Trophoblast cell (in vitro differentiated cells and primary cell): ENCODE measurements at regions not wholly inside any gene's neighbourhood (a gene's known extent, or its start where the extent isn't known, plus 50 kb on each side); places are given as distances from the start of the nearest gene placed in this dataset.

Source experiments
- DNase-seq, 2 donors: peaks; one replicate each; pipeline ENCODE4 v3.0.0-alpha.2; 2016
- H2AFZ ChIP-seq: 2 replicates; pipeline ENCODE4 v1.6.1; 2013; ENCODE audit warnings: low read length, moderate library complexity, mild to moderate bottlenecking; ENCODE audit not compliant: insufficient read depth, poor library complexity
- H2AK5ac ChIP-seq: 2 replicates; pipeline ENCODE4 v1.6.1; 2013; ENCODE audit warnings: mild to moderate bottlenecking, low read length
- H2BK120ac ChIP-seq: 2 replicates; pipeline ENCODE4 v1.6.1; 2013; ENCODE audit warnings: low read length, mild to moderate bottlenecking, moderate library complexity; ENCODE audit not compliant: insufficient read depth, poor library complexity
- H2BK12ac ChIP-seq: 2 replicates; pipeline ENCODE4 v1.6.1; 2013; ENCODE audit warnings: mild to moderate bottlenecking, low read length, moderate library complexity
- H2BK5ac ChIP-seq: 2 replicates; pipeline ENCODE4 v1.6.1; 2013; ENCODE audit warnings: low read length, low read depth, moderate library complexity, mild to moderate bottlenecking; ENCODE audit not compliant: poor library complexity
- H3K14ac ChIP-seq: 2 replicates; pipeline ENCODE4 v1.6.1; 2013; ENCODE audit warnings: mild to moderate bottlenecking, low read length
- H3K18ac ChIP-seq: 2 replicates; pipeline ENCODE4 v1.6.1; 2013; ENCODE audit warnings: mild to moderate bottlenecking, low read length
- H3K23ac ChIP-seq: 2 replicates; pipeline ENCODE4 v1.6.1; 2013; ENCODE audit warnings: low read length
- H3K27ac ChIP-seq: 2 replicates; pipeline ENCODE4 v1.5.1; 2013; ENCODE audit warnings: low read depth, mild to moderate bottlenecking, inconsistent platforms, low read length, moderate library complexity
- H3K27me3 ChIP-seq: 2 replicates; pipeline ENCODE4 v1.6.1; 2013; ENCODE audit warnings: inconsistent platforms, mild to moderate bottlenecking, low read length, moderate library complexity; ENCODE audit not compliant: insufficient read depth
- H3K36me3 ChIP-seq, 2 experiments: 1 replicate in 1 of 2; 2 replicates in 1 of 2; pipeline ENCODE4 v1.6.1; 2013; ENCODE audit warnings: low read length in 2 of 2, mild to moderate bottlenecking in 2 of 2, moderate library complexity in 1 of 2; ENCODE audit not compliant: insufficient read depth in 2 of 2, control insufficient read depth in 1 of 2
- H3K4ac ChIP-seq: 2 replicates; pipeline ENCODE4 v1.6.1; 2013; ENCODE audit warnings: low read depth, mild to moderate bottlenecking, low read length, moderate library complexity
- H3K4me1 ChIP-seq, 2 experiments: 1 replicate in 1 of 2; 2 replicates in 1 of 2; pipeline ENCODE4 v1.6.1; 2013; ENCODE audit warnings: low read length in 2 of 2, mild to moderate bottlenecking in 2 of 2, moderate library complexity in 1 of 2; ENCODE audit not compliant: insufficient read depth in 2 of 2, control insufficient read depth in 1 of 2
- H3K4me2 ChIP-seq: 2 replicates; pipeline ENCODE4 v1.6.1; 2013; ENCODE audit warnings: inconsistent platforms, mild to moderate bottlenecking, low read length, moderate library complexity
- H3K4me3 ChIP-seq: 2 replicates; pipeline ENCODE4 v1.5.1; 2013; ENCODE audit warnings: mild to moderate bottlenecking, low read depth, low read length, inconsistent platforms
- H3K79me1 ChIP-seq: one replicate; pipeline ENCODE4 v1.6.1; 2013; ENCODE audit warnings: low read length
- H3K79me2 ChIP-seq: 2 replicates; pipeline ENCODE4 v1.6.1; 2013; ENCODE audit warnings: low read length, mild to moderate bottlenecking; ENCODE audit not compliant: control insufficient read depth, insufficient read depth, poor library complexity
- H3K9ac ChIP-seq: 2 replicates; pipeline ENCODE4 v1.6.1; 2013; ENCODE audit warnings: mild to moderate bottlenecking, low read length
- H3K9me3 ChIP-seq: 2 replicates; pipeline ENCODE4 v1.6.1; 2013; ENCODE audit warnings: low read depth, mild to moderate bottlenecking, control low read depth, inconsistent platforms, low read length; ENCODE audit not compliant: insufficient read depth
- H4K12ac ChIP-seq: 2 replicates; pipeline ENCODE4 v1.6.1; 2013; ENCODE audit warnings: low read depth, mild to moderate bottlenecking, low read length, moderate library complexity
- H4K8ac ChIP-seq: 2 replicates; pipeline ENCODE4 v1.6.1; 2013; ENCODE audit warnings: low read depth, mild to moderate bottlenecking, low read length, moderate library complexity
- H4K91ac ChIP-seq: one replicate; pipeline ENCODE4 v1.6.1; 2013; ENCODE audit warnings: low read depth, mild to moderate bottlenecking, low read length, moderate library complexity
- WGBS: extraction: QIAGEN DNeasy Blood & Tissue Kit; methylation state at CpG from one replicate; pipeline ENCODE4 v1.1.7; 2013; ENCODE audit warnings: missing lambda C conversion rate; ENCODE audit not compliant: insufficient read length, insufficient coverage; ENCODE audit errors: extremely low coverage; 5-methylcytosine and 5-hydroxymethylcytosine counted together

DNA sequence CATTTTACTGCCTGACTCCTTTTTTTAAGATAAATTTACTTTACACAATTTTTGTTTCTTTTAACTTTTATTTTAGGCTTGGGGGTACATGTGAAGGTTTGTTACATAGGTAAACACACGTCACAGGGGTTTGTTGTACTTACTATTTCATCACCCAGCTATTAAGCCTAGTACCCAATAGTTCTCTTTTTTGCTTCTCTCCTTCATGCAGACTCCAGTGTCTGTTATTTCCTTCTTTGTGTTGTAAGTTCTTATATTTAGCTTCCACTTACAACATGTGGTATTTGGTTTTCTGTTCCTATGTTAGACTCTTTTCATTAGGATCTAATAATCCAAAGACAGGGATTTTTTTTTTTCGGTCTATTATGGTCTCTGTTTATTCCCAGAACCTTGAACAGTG, 83.5 kb upstream of the CCN6 start:
- no peaks in the 10 kb centered on the region for H3K36me3 ChIP-seq
- no peaks in the 10 kb centered on the region for H3K27me3 ChIP-seq
- no peak overlapping the region for H2AFZ ChIP-seq
- H4K12ac ChIP-seq, result no peak overlapping the region
- no peak overlapping the region for H3K23ac ChIP-seq
- H3K79me2 ChIP-seq, result no peaks in the 10 kb centered on the region
- no CpG with 5 or more reads among the region's 2 CpGs for WGBS
- no peak overlapping the region for H4K91ac ChIP-seq
- peaks cover 9% of the 10 kb centered on the region for H3K79me1 ChIP-seq
- H2AK5ac ChIP-seq, result no peak overlapping the region
- H2BK12ac ChIP-seq, result no peak overlapping the region
- H4K8ac ChIP-seq, result no peak overlapping the region
- H3K4me1 ChIP-seq, result peaks cover 8 to 9% of the 10 kb centered on the region in 2 experiments
- no peak overlapping the region for H3K4me3 ChIP-seq
- H3K9ac ChIP-seq, result no peak overlapping the region
- no peak overlapping the region for H3K4ac ChIP-seq
- DNase-seq, result no peak
- no peak overlapping the region for H3K4me2 ChIP-seq
- no peak overlapping the region for H2BK5ac ChIP-seq
- H3K27ac ChIP-seq, result no peak overlapping the region
- H3K18ac ChIP-seq, result no peak overlapping the region
- H2BK120ac ChIP-seq, result no peak overlapping the region
- no peaks in the 10 kb centered on the region for H3K9me3 ChIP-seq
- no peak overlapping the region for H3K14ac ChIP-seq

DNA sequence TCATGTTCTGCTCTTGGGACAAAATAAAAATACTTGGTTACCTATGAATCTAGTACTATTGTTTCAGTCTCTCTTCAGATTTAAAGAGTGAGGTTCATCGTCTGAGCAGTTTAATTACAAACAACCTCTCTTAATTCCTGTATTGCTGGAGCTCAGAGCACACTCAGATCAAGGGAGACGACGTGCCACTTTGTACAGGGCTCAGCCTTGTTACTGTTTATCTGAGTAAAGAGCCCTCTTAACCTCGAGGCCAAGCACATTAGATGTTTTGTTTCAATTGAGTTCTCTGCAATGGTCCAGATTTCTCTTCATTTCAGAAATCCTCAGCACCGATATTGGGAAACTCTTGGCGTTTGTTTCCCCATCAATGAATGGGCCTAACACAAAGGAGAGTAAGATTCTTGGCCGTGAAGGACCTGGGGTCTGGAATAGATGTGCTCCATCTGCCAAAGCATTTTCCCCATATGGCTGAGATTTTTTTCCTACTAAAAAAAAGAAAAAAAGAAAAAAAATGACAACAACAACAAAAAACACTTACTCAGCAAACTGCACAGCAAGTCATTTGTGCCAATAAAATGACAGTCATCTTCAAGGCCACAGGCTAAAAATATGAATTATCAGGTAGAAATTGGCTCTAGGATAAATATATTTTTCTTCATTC, 82.6 kb upstream of the CCN6 start:
- DNase-seq, result no peak
- no peak overlapping the region for H2BK5ac ChIP-seq
- H3K9me3 ChIP-seq, result no peaks in the 10 kb centered on the region
- H3K79me2 ChIP-seq, result no peaks in the 10 kb centered on the region
- no peak overlapping the region for H2BK12ac ChIP-seq
- no peak overlapping the region for H4K91ac ChIP-seq
- no peak overlapping the region for H3K23ac ChIP-seq
- H3K14ac ChIP-seq, result no peak overlapping the region
- no CpG with 5 or more reads among the region's 7 CpGs for WGBS
- H3K27me3 ChIP-seq, result no peaks in the 10 kb centered on the region
- H3K4ac ChIP-seq, result no peak overlapping the region
- H2AK5ac ChIP-seq, result no peak overlapping the region
- H3K9ac ChIP-seq, result no peak overlapping the region
- H3K18ac ChIP-seq, result no peak overlapping the region
- no peak overlapping the region for H2AFZ ChIP-seq
- H3K36me3 ChIP-seq, result no peaks in the 10 kb centered on the region
- peaks cover 8 to 9% of the 10 kb centered on the region in 2 experiments for H3K4me1 ChIP-seq
- peaks cover 9% of the 10 kb centered on the region for H3K79me1 ChIP-seq
- H3K4me3 ChIP-seq, result no peak overlapping the region
- H3K27ac ChIP-seq, result no peak overlapping the region
- H2BK120ac ChIP-seq, result no peak overlapping the region
- no peak overlapping the region for H4K12ac ChIP-seq
- no peak overlapping the region for H4K8ac ChIP-seq
- no peak overlapping the region for H3K4me2 ChIP-seq

DNA sequence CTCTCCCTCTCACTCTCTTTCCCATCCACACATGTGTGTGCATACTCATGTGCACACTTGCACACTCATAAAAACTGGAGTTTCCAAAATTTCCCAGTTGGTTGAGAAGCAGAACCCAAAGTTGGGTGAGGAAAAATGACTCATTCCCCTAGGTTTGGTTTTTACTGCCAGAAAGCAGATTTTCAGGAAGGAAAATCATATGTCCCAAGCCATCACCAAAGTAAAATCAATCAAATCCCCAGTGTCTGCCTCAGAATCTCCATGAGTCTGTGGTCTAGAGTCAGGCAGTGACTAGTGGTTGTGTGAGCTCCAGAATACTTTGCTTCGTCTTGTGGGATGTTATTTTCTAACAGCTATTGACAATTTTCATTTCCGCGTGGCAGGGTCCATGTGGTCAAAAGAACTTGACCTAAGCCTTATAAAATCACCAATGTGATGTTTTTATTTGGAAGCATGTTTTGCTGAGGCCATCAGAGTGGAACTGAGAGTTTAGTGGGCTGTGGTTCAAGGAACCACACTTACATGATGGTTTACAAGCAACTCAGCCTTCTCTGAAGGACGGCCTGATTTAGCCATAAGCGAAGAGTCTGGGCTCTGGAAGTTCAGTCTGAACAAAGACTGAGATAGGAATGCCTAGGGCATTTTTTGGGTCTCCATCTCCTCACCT, 81.9 kb upstream of the CCN6 start:
- DNase-seq, result peak in 1 of 2 donors; percentile 36
- WGBS, result no CpG with 5 or more reads among the region's 5 CpGs
- H2BK12ac ChIP-seq, result peak overlapping the region; percentile 37

DNA sequence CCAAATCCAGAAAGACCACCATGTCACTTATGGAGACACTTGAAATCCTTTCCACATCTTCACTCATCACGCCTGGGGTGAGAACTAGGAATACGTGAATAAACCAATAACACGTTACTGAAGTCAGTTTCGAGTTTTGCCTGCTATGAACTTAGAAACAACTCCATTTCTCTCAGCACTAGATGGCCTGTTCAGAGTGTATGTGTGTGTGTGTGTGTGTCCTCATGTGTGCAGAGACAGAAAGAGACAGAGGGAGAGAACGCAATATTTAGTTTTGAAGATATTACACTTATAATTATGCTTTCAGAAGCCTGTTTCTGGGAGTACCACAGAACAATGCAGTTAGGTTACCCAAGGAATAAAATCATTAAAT, 81.2 kb upstream of the CCN6 start:
- Histone ChIP-seq H3K4me3 (no peak overlapping the region), H3K79me1 (peaks cover 9% of the 10 kb centered on the region), H3K23ac (no peak overlapping the region), H3K27ac (peak overlapping the region; percentile 81), H3K18ac (no peak overlapping the region), H2BK12ac (no peak overlapping the region), H4K91ac (peak overlapping the region; percentile 65), H4K8ac (peak overlapping the region; percentile 22), H2BK120ac (peak overlapping the region; percentile 34), H2BK5ac (peak overlapping the region; percentile 64), H3K9ac (no peak overlapping the region), H3K27me3 (no peaks in the 10 kb centered on the region), H3K14ac (no peak overlapping the region), H3K9me3 (no peaks in the 10 kb centered on the region), H3K4me1 (peaks cover 8 to 9% of the 10 kb centered on the region in 2 experiments), H3K79me2 (no peaks in the 10 kb centered on the region), H3K4ac (peak overlapping the region; percentile 9), H2AFZ (no peak overlapping the region), H2AK5ac (no peak overlapping the region), H3K4me2 (peak overlapping the region; percentile 5), H4K12ac (no peak overlapping the region), H3K36me3 (no peaks in the 10 kb centered on the region)
- DNase-seq, result no peak
- WGBS, result no CpG with 5 or more reads among the region's 5 CpGs

More for the DNA sequence above, 81.9 kb upstream of the CCN6 start:
- H3K23ac ChIP-seq, result no peak overlapping the region
- no peaks in the 10 kb centered on the region for H3K36me3 ChIP-seq
- no peak overlapping the region for H3K4me2 ChIP-seq
- H3K79me2 ChIP-seq, result no peaks in the 10 kb centered on the region
- peak overlapping the region; percentile 38 for H2BK120ac ChIP-seq
- no peaks in the 10 kb centered on the region for H3K9me3 ChIP-seq
- peaks cover 8 to 9% of the 10 kb centered on the region in 2 experiments for H3K4me1 ChIP-seq
- H3K14ac ChIP-seq, result peak overlapping the region; percentile 4
- peak overlapping the region; percentile 39 for H2BK5ac ChIP-seq
- H3K27ac ChIP-seq, result peak overlapping the region; percentile 0
- no peak overlapping the region for H4K8ac ChIP-seq
- no peak overlapping the region for H2AFZ ChIP-seq
- no peak overlapping the region for H3K9ac ChIP-seq
- peaks cover 9% of the 10 kb centered on the region for H3K79me1 ChIP-seq
- no peak overlapping the region for H3K18ac ChIP-seq
- H3K4me3 ChIP-seq, result no peak overlapping the region
- no peaks in the 10 kb centered on the region for H3K27me3 ChIP-seq
- no peak overlapping the region for H4K91ac ChIP-seq
- no peak overlapping the region for H2AK5ac ChIP-seq
- H4K12ac ChIP-seq, result no peak overlapping the region
- H3K4ac ChIP-seq, result no peak overlapping the region
